K562 (cell line): ENCODE measurements at regions not wholly inside any gene's neighbourhood (a gene's known extent, or its start where the extent isn't known, plus 50 kb on each side); places are given as distances from the start of the nearest gene placed in this dataset.
A peak's percentile ranks its signal among the peaks of the same experiment; 100 is the strongest.

ENCODE experiments used
- ATAC-seq: fragments of 200-7000 bp; cut with Tn5 transposase; 3 replicates; pipeline ENCODE4 v1.9.1; 2020; ENCODE audit warnings: moderate library complexity
- BruUV-seq: library from RNA; stranded (reverse); fragments of 400-500 nt; replicated peaks from 2 replicates; lab custom pipeline; 2021; lab: Mats Ljungman, UMichigan
- CTCF ChIA-PET: fragments of 300-600 bp; formaldehyde crosslinking; extraction: SDS; loops from one replicate; lab custom pipeline; 2021; ENCODE audit warnings: low intra/inter-chr PET ratio; lab: Yijun Ruan, JAX
- POLR2A ChIA-PET: fragments of 300-600, 350-650 bp; sonication (Branson Sonifier 250); formaldehyde crosslinking; extraction: SDS; loops from one replicate; lab custom pipeline; 2021; ENCODE audit warnings: antibody characterized with exemption, inconsistent platforms; lab: Yijun Ruan, JAX
- DNase-seq, 4 experiments: peaks; one replicate each; pipeline versions ENCODE4 v3.0.0 to v3.0.0-alpha.2; 2011 to 2018; ENCODE audit warnings: low spot score in 3 of 4, mixed read lengths in 3 of 4; ENCODE audit errors: extremely low read depth in 1 of 4
- FAIRE-seq: peaks from 2 replicates; lab custom pipeline; 2011; peaks lifted over from hg19 to GRCh38; lab: Jason Lieb, UNC
- H2AFZ ChIP-seq: 2 replicates; pipeline ENCODE4 v1.6.0; 2011; ENCODE audit warnings: low read depth, low read length, control low read depth, inconsistent platforms
- H3K27ac ChIP-seq: fragments of 200-600 bp; 3 replicates; pipeline ENCODE4 v1.8.0; 2011; ENCODE audit warnings: low read depth, mild to moderate bottlenecking, control low read depth, inconsistent platforms, low read length, moderate library complexity, mixed read lengths; ENCODE audit errors: extremely low read depth
- H3K27me3 ChIP-seq, 2 experiments: fragments of 300-600 bp in 1 of 2; 2 replicates in 1 of 2; 3 replicates in 1 of 2; pipeline versions ENCODE4 v1.6.0 to v1.8.0; 2011; ENCODE audit warnings: inconsistent platforms in 2 of 2, low read length in 2 of 2, mild to moderate bottlenecking in 1 of 2, mixed read lengths in 1 of 2, moderate library complexity in 1 of 2; ENCODE audit not compliant: control insufficient read depth in 2 of 2, insufficient read depth in 2 of 2
- H3K36me3 ChIP-seq: fragments of 300-600 bp; 3 replicates; pipeline ENCODE4 v1.8.0; 2011; ENCODE audit warnings: mild to moderate bottlenecking, low read length, inconsistent platforms; ENCODE audit not compliant: control insufficient read depth, insufficient read depth
- H3K4me1 ChIP-seq, 2 experiments: fragments of 200-600 bp in 1 of 2; replicated peaks in 1 of 2; 2 replicates in 1 of 2; 3 replicates in 1 of 2; pipeline versions ENCODE4 v1.5.1 to v1.8.0; 2011; ENCODE audit warnings: inconsistent platforms in 2 of 2, low read length in 2 of 2, mild to moderate bottlenecking in 1 of 2, mixed read lengths in 1 of 2, moderate library complexity in 1 of 2; ENCODE audit not compliant: control insufficient read depth in 2 of 2, insufficient read depth in 2 of 2
- H3K4me2 ChIP-seq: 2 replicates; pipeline ENCODE4 v1.6.1; 2011; ENCODE audit warnings: low read length, control low read depth, inconsistent platforms, mixed read lengths; ENCODE audit not compliant: insufficient read depth
- H3K4me3 ChIP-seq: fragments of 200-600 bp; sonication (generic), shearing (Covaris generic); 2 replicates; pipeline ENCODE4 v1.5.1; 2016; ENCODE audit warnings: control low read depth, inconsistent platforms
- H3K79me2 ChIP-seq: fragments of 200-600 bp; 3 replicates; pipeline ENCODE4 v1.8.0; 2011; ENCODE audit warnings: low read length, inconsistent platforms; ENCODE audit not compliant: control insufficient read depth, insufficient read depth
- H3K9ac ChIP-seq, 2 experiments: 2 replicates each; pipeline versions ENCODE4 v1.6.0 to v1.6.1; 2011; ENCODE audit warnings: low read depth in 2 of 2, low read length in 2 of 2, control low read depth in 1 of 2, inconsistent platforms in 1 of 2, mild to moderate bottlenecking in 1 of 2, mixed read lengths in 1 of 2; ENCODE audit not compliant: insufficient read depth in 1 of 2
- H3K9me1 ChIP-seq: one replicate; pipeline ENCODE4 v1.6.0; 2011; ENCODE audit warnings: inconsistent platforms, mild to moderate bottlenecking, low read length, moderate library complexity; ENCODE audit not compliant: control insufficient read depth, insufficient read depth
- H3K9me3 ChIP-seq: replicated peaks from 2 replicates; pipeline ENCODE4 v1.5.1; 2011; ENCODE audit warnings: low read depth, low read length, inconsistent platforms; ENCODE audit not compliant: control insufficient read depth, insufficient read depth
- H4K20me1 ChIP-seq: replicated peaks from 2 replicates; pipeline ENCODE4 v1.6.1; 2011; ENCODE audit warnings: low read length, inconsistent platforms, mixed read lengths; ENCODE audit not compliant: control insufficient read depth, insufficient read depth
- CREM ChIP-seq: IDR thresholded peaks from 2 replicates; pipeline ENCODE4 v1.6.1; 2014; ENCODE audit warnings: antibody characterized with exemption, low read depth
- HOXB6 ChIP-seq: fragments of 250-450 bp; sonication (Bioruptor Pico); IDR thresholded peaks from 2 replicates; pipeline ENCODE4 v1.5.1; 2022; ENCODE audit warnings: mild to moderate bottlenecking, borderline replicate concordance
- ZBED1 ChIP-seq: IDR thresholded peaks from 2 replicates; pipeline ENCODE4 v1.6.1; 2014
- WGBS: fragments of 100-300 bp; shearing (Covaris generic); methylation state at CpG from one replicate; pipeline ENCODE4 v1.1.6; 2016; ENCODE audit warnings: low coverage, mixed read lengths; ENCODE audit not compliant: insufficient coverage; ENCODE audit errors: missing lambda C conversion rate; 5-methylcytosine and 5-hydroxymethylcytosine counted together
- in situ Hi-C: fragments of 300-500 bp; cut with MboI; formaldehyde crosslinking; loops from 4 replicates; pipeline ENCODE4 v1.15.0; 2018; ENCODE audit warnings: inconsistent platforms, mixed read lengths
- intact Hi-C: fragments of 100-400 bp; cut with micrococcal nuclease; formaldehyde crosslinking; loops from 2 replicates; pipeline ENCODE4 v1.14.2; 2022
- TF ChIP-seq, protein P1 (sequence below), 3 experiments: IDR thresholded peaks in 2 of 3; conservative IDR thresholded peaks in 1 of 3; 2 replicates each; pipeline ENCODE4 v1.5.1; 2011 to 2012; ENCODE audit warnings: low read length in 3 of 3, mild to moderate bottlenecking in 3 of 3, control low read depth in 2 of 3, improper control_type of control experiment in 1 of 3, inconsistent platforms in 1 of 3, low read depth in 1 of 3, mixed read lengths in 1 of 3, moderate library complexity in 1 of 3; ENCODE audit not compliant: insufficient read depth in 2 of 3

DNA sequence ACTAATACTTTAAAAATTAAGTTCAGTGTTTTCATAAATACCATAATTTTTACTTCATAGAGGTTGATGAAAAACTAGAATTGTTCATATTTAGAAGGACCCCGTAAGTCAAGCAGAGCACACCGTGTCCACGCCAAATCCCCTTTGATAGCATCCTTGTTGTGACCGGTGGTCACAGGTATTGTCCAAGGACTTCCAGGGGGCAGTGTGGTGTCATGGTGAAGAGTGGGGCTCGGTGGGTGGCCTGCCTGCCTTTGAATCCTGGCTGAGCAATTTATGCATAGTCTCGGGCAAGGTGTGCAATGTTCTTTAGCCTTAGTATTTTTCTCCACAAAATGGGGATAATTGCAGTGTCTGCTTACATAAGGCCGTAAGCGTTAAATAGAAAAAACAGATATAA lies 169.9 kb downstream of the KTN1 start:
- under 1% methylated on average over 8 of the region's 8 CpGs for WGBS
- Histone ChIP-seq H4K20me1 (no peaks in the 10 kb centered on the region; the same call in 1 of the 2 replicates), H3K4me3 (no peak overlapping the region), H2AFZ (no peak overlapping the region), H3K9me3 (no peaks in the 10 kb centered on the region), H3K4me2 (no peak overlapping the region), H3K27ac (no peak overlapping the region), H3K79me2 (no peaks in the 10 kb centered on the region), H3K36me3 (no peaks in the 10 kb centered on the region), H3K27me3 (peaks cover 0 to 21% of the 10 kb centered on the region in 2 experiments; a peak in 3 of 5 replicates), H3K9me1 (no peaks in the 10 kb centered on the region), H3K9ac (no peak overlapping the region), H3K4me1 (no peaks in the 10 kb centered on the region)
- in situ Hi-C loops (no loop called here), intact Hi-C loops (no loop called here)
- no peak for TF ChIP-seq CREM
- TF ChIP-seq HOXB6 = no peak
- no peak for TF ChIP-seq ZBED1
- TF ChIP-seq, protein P1, sequence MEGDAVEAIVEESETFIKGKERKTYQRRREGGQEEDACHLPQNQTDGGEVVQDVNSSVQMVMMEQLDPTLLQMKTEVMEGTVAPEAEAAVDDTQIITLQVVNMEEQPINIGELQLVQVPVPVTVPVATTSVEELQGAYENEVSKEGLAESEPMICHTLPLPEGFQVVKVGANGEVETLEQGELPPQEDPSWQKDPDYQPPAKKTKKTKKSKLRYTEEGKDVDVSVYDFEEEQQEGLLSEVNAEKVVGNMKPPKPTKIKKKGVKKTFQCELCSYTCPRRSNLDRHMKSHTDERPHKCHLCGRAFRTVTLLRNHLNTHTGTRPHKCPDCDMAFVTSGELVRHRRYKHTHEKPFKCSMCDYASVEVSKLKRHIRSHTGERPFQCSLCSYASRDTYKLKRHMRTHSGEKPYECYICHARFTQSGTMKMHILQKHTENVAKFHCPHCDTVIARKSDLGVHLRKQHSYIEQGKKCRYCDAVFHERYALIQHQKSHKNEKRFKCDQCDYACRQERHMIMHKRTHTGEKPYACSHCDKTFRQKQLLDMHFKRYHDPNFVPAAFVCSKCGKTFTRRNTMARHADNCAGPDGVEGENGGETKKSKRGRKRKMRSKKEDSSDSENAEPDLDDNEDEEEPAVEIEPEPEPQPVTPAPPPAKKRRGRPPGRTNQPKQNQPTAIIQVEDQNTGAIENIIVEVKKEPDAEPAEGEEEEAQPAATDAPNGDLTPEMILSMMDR (IDR thresholded peaks at IDR 0.05 in 2 of 3, conservative IDR thresholded peaks at IDR 0.05 in 1 of 3; ENCODE audit: insufficient read depth in 2 of 3, low read depth in 1 of 3, low read length in 3 of 3) = 0 out of 6 replicates have a peak, but pooled peaks of 1 of the 3 experiments have one; percentile 9
- ChIA-PET CTCF (no interaction called here), POLR2A (no interaction called here)
- BruUV-seq = no TSS peak
- ATAC-seq = no peak
- FAIRE-seq = no peak
- peak in 1 of 4 experiments; percentile 8 for DNase-seq
